Mesendoderm (in vitro differentiated cells): ENCODE measurements at regions not wholly inside any gene's neighbourhood (a gene's known extent, or its start where the extent isn't known, plus 50 kb on each side); places are given as distances from the start of the nearest gene placed in this dataset.

Source experiments
- DNase-seq: peaks from one replicate; pipeline ENCODE4 v3.0.0; 2013
- H2AK5ac ChIP-seq: 2 replicates; pipeline ENCODE4 v1.6.1; 2013; ENCODE audit warnings: low read length, inconsistent platforms
- H2BK120ac ChIP-seq: 2 replicates; pipeline ENCODE4 v1.6.1; 2013; ENCODE audit warnings: low read depth, mild to moderate bottlenecking, low read length, moderate library complexity, mixed read lengths
- H2BK15ac ChIP-seq: replicated peaks from 2 replicates; pipeline ENCODE4 v1.6.1; 2013; ENCODE audit warnings: low read depth, mild to moderate bottlenecking, moderate library complexity
- H2BK5ac ChIP-seq: 2 replicates; pipeline ENCODE4 v1.6.1; 2013; ENCODE audit warnings: low read length, inconsistent platforms
- H3K18ac ChIP-seq: 2 replicates; pipeline ENCODE4 v1.6.1; 2013; ENCODE audit warnings: mild to moderate bottlenecking, low read length, mixed read lengths
- H3K23ac ChIP-seq: one replicate; pipeline ENCODE4 v1.6.1; 2013; ENCODE audit warnings: low read length
- H3K27ac ChIP-seq: 2 replicates; pipeline ENCODE4 v1.5.1; 2013; ENCODE audit warnings: low read depth, mild to moderate bottlenecking, inconsistent platforms, low read length, moderate library complexity
- H3K27me3 ChIP-seq: 2 replicates; pipeline ENCODE4 v1.6.1; 2013; ENCODE audit warnings: low read length, control low read depth, mild to moderate bottlenecking, inconsistent platforms; ENCODE audit not compliant: insufficient read depth, poor library complexity
- H3K36me3 ChIP-seq: 2 replicates; pipeline ENCODE4 v1.6.1; 2013; ENCODE audit warnings: low read length, inconsistent platforms; ENCODE audit not compliant: control insufficient read depth, insufficient read depth
- H3K4ac ChIP-seq: one replicate; pipeline ENCODE4 v1.6.1; 2013; ENCODE audit warnings: low read depth, mild to moderate bottlenecking, low read length, moderate library complexity
- H3K4me1 ChIP-seq: 2 replicates; pipeline ENCODE4 v1.6.1; 2013; ENCODE audit warnings: low read depth, low read length, inconsistent platforms; ENCODE audit not compliant: control insufficient read depth
- H3K4me2 ChIP-seq: 2 replicates; pipeline ENCODE4 v1.6.1; 2013; ENCODE audit warnings: low read length
- H3K4me3 ChIP-seq: 2 replicates; pipeline ENCODE4 v1.5.1; 2013; ENCODE audit warnings: mild to moderate bottlenecking, low read length
- H3K56ac ChIP-seq: one replicate; pipeline ENCODE4 v1.6.1; 2013; ENCODE audit warnings: low read length
- H3K79me1 ChIP-seq: 2 replicates; pipeline ENCODE4 v1.6.1; 2013; ENCODE audit warnings: low read length, inconsistent platforms
- H3K79me2 ChIP-seq: 2 replicates; pipeline ENCODE4 v1.6.1; 2013; ENCODE audit warnings: mild to moderate bottlenecking, low read length; ENCODE audit not compliant: control insufficient read depth, insufficient read depth
- H3K9ac ChIP-seq: 2 replicates; pipeline ENCODE4 v1.6.1; 2013; ENCODE audit warnings: low read length, inconsistent platforms
- H4K5ac ChIP-seq: one replicate; pipeline ENCODE4 v1.6.1; 2013; ENCODE audit warnings: low read length
- H4K8ac ChIP-seq: one replicate; pipeline ENCODE4 v1.6.1; 2013; ENCODE audit warnings: low read depth, mild to moderate bottlenecking, control low read depth, low read length, moderate library complexity
- WGBS: extraction: QIAGEN DNeasy Blood & Tissue Kit; methylation state at CpG from one replicate; pipeline ENCODE4 v1.1.7; 2013; ENCODE audit warnings: low lambda C conversion rate, missing lambda C conversion rate; ENCODE audit not compliant: insufficient coverage; ENCODE audit errors: extremely low coverage; 5-methylcytosine and 5-hydroxymethylcytosine counted together

GRCh38 chr18:32831781-32832180 is 59.0 kb upstream of the KLHL14 start:
- H3K4me1 ChIP-seq, result no peaks in the 10 kb centered on the region

GRCh38 chr18:32823226-32823625 is 50.4 kb upstream of the KLHL14 start:
- Histone ChIP-seq H3K4me2 (no peak overlapping the region), H3K4me3 (no peak overlapping the region), H2BK120ac (no peak overlapping the region), H3K36me3 (no peaks in the 10 kb centered on the region), H3K9ac (no peak overlapping the region), H2AK5ac (no peak overlapping the region), H4K5ac (no peak overlapping the region), H3K79me2 (no peaks in the 10 kb centered on the region), H3K79me1 (no peaks in the 10 kb centered on the region), H3K27ac (no peak overlapping the region), H4K8ac (no peak overlapping the region), H3K4ac (no peak overlapping the region), H3K56ac (no peak overlapping the region), H3K23ac (no peak overlapping the region), H3K27me3 (peaks cover 1% of the 10 kb centered on the region), H2BK5ac (no peak overlapping the region), H2BK15ac (no peak overlapping the region), H3K4me1 (no peaks in the 10 kb centered on the region), H3K18ac (no peak overlapping the region)
- no peak for DNase-seq
- no CpG with 5 or more reads among the region's 6 CpGs for WGBS

More at GRCh38 chr18:32831781-32832180, 59.0 kb upstream of the KLHL14 start:
- Histone ChIP-seq H2AK5ac (no peak overlapping the region), H3K23ac (no peak overlapping the region), H3K9ac (no peak overlapping the region), H4K5ac (no peak overlapping the region), H2BK5ac (no peak overlapping the region), H3K79me2 (no peaks in the 10 kb centered on the region), H3K56ac (no peak overlapping the region), H3K36me3 (no peaks in the 10 kb centered on the region), H3K4me3 (no peak overlapping the region), H3K18ac (no peak overlapping the region), H2BK120ac (no peak overlapping the region), H3K4me2 (no peak overlapping the region), H3K27ac (no peak overlapping the region), H3K79me1 (no peaks in the 10 kb centered on the region), H3K27me3 (no peaks in the 10 kb centered on the region), H4K8ac (no peak overlapping the region), H2BK15ac (no peak overlapping the region), H3K4ac (no peak overlapping the region)
- no peak for DNase-seq
- no CpG with 5 or more reads among the region's 4 CpGs for WGBS
